ENCODE measurements at regions not wholly inside any gene's neighbourhood (a gene's known extent, or its start where the extent isn't known, plus 50 kb on each side); places are given as distances from the start of the nearest gene placed in this dataset.

DNA sequence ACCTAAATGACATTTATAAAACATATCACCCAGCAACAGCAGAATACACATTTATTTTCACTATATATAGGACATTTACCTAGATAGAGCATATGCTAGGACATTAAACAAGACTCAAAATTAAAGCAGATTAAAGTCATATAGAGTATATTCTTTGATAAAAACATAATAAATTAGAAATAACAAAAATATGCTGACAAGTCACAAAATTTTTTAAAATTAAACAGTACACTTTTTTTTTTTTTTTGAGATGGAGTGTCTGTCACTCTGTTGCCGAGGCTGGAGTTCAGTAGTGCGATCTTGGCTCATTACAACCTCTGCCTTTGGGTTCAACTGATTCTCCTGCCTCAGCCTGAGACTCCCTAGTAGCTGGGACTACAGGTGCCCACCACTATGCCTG, 758.9 kb upstream of the NRXN1 start:
- H3K9me3 ChIP-seq, result peaks cover 0 to 8% (median 0%) of the 10 kb centered on the region in 11 donors
- H3K4me1 ChIP-seq, result no peaks in the 10 kb centered on the region
- intact Hi-C loops (cut with DNase I), result no loop called here
- H3K4me3 ChIP-seq, result no peak overlapping the region
- H3K36me3 ChIP-seq, result no peaks in the 10 kb centered on the region
- 78 to 89% methylated on average over 2 of the region's 2 CpGs for WGBS, 2 donors
- DNase-seq (no peak), ATAC-seq (no peak)
- TF ChIP-seq CTCF (IDR thresholded peaks at IDR 0.05), result no peak
- no peaks in the 10 kb centered on the region for H3K27me3 ChIP-seq
- no peak overlapping the region for H3K27ac ChIP-seq

GRCh38 chr2:51789918-51790317, 758.0 kb upstream of the NRXN1 start:
- ATAC-seq, result no peak
- peaks cover 0 to 8% (median 0%) of the 10 kb centered on the region in 11 donors for H3K9me3 ChIP-seq
- H3K27me3 ChIP-seq, result no peaks in the 10 kb centered on the region
- 58 to 76% methylated on average over 2 of the region's 2 CpGs for WGBS, 2 donors
- intact Hi-C loops (cut with DNase I), result no loop called here
- no peak for TF ChIP-seq CTCF (IDR thresholded peaks at IDR 0.05)
- H3K36me3 ChIP-seq, result no peaks in the 10 kb centered on the region
- no peak overlapping the region for H3K27ac ChIP-seq
- no peak overlapping the region for H3K4me3 ChIP-seq
- no peak for DNase-seq
- no peaks in the 10 kb centered on the region for H3K4me1 ChIP-seq

GRCh38 chr2:51782921-51783765, 751.2 kb upstream of the NRXN1 start:
- no peak for TF ChIP-seq CTCF (IDR thresholded peaks at IDR 0.05)
- H3K9me3 ChIP-seq, result peaks cover 0 to under 1% (median 0%) of the 10 kb centered on the region in 11 donors
- H3K4me1 ChIP-seq, result peaks cover 0 to 18% (median 0%) of the 10 kb centered on the region in 9 donors
- ATAC-seq (peak; percentile 84 to 100 (median 98)), DNase-seq (peak in 1 of 2 donors; percentile 33)
- no peaks in the 10 kb centered on the region for H3K36me3 ChIP-seq
- WGBS, 2 donors, result 35 to 43% methylated on average over 6 of the region's 6 CpGs
- peak overlapping the region in 2 of 10 donors; percentile 9 to 13 for H3K27ac ChIP-seq
- no peak overlapping the region for H3K4me3 ChIP-seq
- H3K27me3 ChIP-seq, result no peaks in the 10 kb centered on the region
- intact Hi-C loops (cut with DNase I), result no loop called here

- no peaks in the 10 kb centered on the region for H3K36me3 ChIP-seq
- DNase-seq (no peak), ATAC-seq (no peak)
- intact Hi-C loops (cut with DNase I), result no loop called here
- H3K9me3 ChIP-seq, result no peaks in the 10 kb centered on the region
- 88% methylated on average over 4 of the region's 4 CpGs for WGBS, 2 donors
- H3K4me1 ChIP-seq, result peaks cover 0 to 18% (median 0%) of the 10 kb centered on the region in 9 donors
- H3K27ac ChIP-seq, result no peak overlapping the region
- no peak overlapping the region for H3K4me3 ChIP-seq
- no peaks in the 10 kb centered on the region for H3K27me3 ChIP-seq
- TF ChIP-seq CTCF (IDR thresholded peaks at IDR 0.05), result no peak
Measured at GRCh38 chr2:51781691-51782090, 749.8 kb upstream of the NRXN1 start.
